RWPE1 (cell line): ENCODE measurements at regions not wholly inside any gene's neighbourhood (a gene's known extent, or its start where the extent isn't known, plus 50 kb on each side); places are given as distances from the start of the nearest gene placed in this dataset.

Experiments used
- CTCF ChIA-PET: fragments of 350-600 bp; sonication (Branson Sonifier 250); formaldehyde crosslinking; extraction: SDS; loops from one replicate; lab custom pipeline; 2021; lab: Yijun Ruan, JAX
- POLR2A ChIA-PET: fragments of 400-600 bp; formaldehyde crosslinking; extraction: SDS; loops from one replicate; lab custom pipeline; 2020; ENCODE audit warnings: antibody characterized with exemption; ENCODE audit not compliant: low non-redundant PET; lab: Yijun Ruan, JAX
- DNase-seq: peaks from one replicate; pipeline ENCODE4 v3.0.0; 2012; ENCODE audit warnings: low spot score
- H3K27ac ChIP-seq: fragments of 450-650 bp; 2 replicates; pipeline ENCODE4 v1.5.1; 2017
- TF ChIP-seq, protein P1 (sequence below): fragments of 450-650 bp; conservative IDR thresholded peaks from 2 replicates; pipeline ENCODE4 v1.5.1; 2017; ENCODE audit warnings: low read depth, mild to moderate bottlenecking

DNA sequence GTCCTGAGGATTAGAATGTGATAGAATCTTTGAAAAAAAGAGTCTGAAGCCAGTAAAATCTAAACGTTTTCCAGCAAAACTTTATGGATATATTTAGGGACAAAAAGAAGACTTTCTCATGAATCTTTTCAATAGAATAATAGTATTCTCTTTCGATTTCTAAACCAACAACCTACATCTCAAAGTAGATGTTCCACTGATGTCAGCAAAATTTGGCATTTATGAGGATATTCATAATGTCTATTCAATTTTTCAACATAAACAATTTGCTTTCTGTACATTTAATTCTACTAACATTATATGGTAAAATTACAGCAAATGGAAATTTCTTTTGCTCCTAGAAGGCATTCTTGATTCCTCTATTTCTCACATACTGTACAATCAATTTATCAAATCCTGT, 886.5 kb downstream of the CENPC start:
- TF ChIP-seq, protein P1, sequence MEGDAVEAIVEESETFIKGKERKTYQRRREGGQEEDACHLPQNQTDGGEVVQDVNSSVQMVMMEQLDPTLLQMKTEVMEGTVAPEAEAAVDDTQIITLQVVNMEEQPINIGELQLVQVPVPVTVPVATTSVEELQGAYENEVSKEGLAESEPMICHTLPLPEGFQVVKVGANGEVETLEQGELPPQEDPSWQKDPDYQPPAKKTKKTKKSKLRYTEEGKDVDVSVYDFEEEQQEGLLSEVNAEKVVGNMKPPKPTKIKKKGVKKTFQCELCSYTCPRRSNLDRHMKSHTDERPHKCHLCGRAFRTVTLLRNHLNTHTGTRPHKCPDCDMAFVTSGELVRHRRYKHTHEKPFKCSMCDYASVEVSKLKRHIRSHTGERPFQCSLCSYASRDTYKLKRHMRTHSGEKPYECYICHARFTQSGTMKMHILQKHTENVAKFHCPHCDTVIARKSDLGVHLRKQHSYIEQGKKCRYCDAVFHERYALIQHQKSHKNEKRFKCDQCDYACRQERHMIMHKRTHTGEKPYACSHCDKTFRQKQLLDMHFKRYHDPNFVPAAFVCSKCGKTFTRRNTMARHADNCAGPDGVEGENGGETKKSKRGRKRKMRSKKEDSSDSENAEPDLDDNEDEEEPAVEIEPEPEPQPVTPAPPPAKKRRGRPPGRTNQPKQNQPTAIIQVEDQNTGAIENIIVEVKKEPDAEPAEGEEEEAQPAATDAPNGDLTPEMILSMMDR: no peak
- H3K27ac ChIP-seq: no peak overlapping the region
- CTCF ChIA-PET: no interaction called here
- DNase-seq: no peak
- POLR2A ChIA-PET: no interaction called here

DNA sequence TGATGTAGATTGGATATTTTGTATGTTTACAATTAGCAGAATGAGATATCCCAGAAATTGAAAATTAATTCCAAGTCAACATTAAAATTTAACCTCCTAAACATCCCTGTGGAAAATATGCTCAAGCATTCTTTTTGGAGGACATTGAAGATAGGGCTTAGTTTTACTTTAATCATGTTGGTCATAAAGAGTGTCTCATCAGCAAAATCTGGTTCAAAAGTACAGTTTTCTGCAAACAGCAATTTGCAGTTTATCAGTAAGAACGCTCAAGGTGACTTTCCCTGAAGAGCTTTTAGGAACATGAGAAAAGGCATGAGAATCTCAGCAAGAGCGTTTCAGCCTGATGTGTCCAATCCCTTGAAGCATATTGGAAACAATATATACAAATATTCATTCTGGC, 889.8 kb downstream of the CENPC start:
- POLR2A ChIA-PET: no interaction called here
- CTCF ChIA-PET: no interaction called here
- TF ChIP-seq, protein P1: no peak
- DNase-seq: no peak
- H3K27ac ChIP-seq: no peak overlapping the region

DNA sequence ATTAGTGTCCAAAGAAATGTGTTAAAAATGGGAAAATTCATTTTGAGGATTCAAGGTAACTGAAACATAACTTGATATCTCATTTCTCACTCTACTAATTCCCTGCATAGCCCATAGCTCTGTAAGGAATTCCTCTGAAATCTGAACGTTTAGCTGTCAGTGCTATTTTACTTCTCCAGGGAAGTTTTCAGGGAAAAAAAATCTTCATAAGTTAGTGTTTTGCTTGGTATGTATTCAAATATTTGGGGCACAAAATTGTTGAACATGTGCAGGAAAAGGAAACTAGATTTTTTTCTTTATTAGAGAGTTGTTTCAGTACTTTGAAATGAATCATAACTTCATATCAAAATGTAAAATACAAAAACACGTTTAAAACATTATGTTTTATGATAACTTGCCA, 891.4 kb downstream of the CENPC start:
- no peak overlapping the region for H3K27ac ChIP-seq
- TF ChIP-seq, protein P1: no peak
- DNase-seq: no peak
- ChIA-PET CTCF (no interaction called here), POLR2A (no interaction called here)

DNA sequence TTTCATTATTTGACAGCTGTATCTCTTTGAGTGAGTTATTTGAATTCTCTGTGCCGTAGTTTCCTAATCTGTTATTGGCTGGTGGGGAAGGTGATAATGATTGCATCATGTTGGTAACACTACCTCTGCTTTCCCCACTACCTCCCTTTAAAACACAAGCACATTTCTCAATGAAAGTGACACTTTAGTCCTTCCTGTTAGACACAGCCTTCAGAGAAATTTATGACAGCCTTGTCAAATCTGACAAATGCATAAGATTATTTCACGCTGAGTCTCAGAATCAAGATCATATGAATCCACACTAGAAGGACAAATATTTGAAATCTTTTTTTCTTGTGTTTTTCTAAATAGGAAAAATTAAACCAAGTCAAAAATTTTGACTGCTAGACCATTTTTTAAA, 896.1 kb downstream of the CENPC start:
- H3K27ac ChIP-seq: no peak overlapping the region
- ChIA-PET POLR2A (no interaction called here), CTCF (no interaction called here)
- TF ChIP-seq, protein P1: no peak
- no peak for DNase-seq

DNA sequence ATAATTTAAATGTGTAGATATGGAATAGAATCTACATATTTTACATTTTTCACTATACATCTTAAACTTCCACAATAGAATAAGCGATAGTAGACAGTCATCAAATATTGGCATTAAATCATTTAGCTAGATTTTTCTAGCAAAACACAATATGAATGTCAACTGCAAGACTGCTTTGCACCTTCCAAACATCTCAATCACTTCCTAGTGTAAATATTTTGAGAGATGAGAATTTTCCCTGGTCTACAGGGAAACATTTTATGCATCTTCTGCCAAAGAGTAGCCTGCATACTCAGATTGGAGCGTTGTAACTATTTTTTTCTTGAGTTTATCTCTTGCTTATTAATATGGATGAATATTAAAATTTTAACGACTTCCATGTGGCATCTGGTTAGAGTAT, 897.4 kb downstream of the CENPC start:
- ChIA-PET POLR2A (no interaction called here), CTCF (interaction anchor here (0.6 kb wide), 1 partner anchor 505 kb away, joined by 3 read pairs; no protein-coding TSS in a partner anchor)
- no peak overlapping the region for H3K27ac ChIP-seq
- no peak for DNase-seq
- TF ChIP-seq, protein P1: no peak

DNA sequence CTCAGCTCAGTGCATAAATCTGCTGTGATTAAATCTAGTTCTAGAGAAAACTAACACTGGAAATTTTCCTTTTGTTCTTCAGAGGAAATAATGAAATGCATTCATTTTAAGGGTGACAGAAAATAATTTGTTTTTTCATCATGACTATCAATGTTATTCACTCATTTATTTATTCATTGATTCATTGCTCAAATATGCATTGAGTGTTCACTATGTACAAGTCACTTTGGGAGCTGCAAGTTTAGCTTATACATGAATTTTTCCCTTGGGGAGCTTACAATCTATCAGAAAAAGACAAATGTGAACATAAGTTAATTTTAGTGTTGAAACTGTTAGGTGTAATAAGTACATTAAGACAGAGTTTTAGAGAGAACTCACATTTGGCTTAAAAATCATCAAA, 897.8 kb downstream of the CENPC start:
- H3K27ac ChIP-seq: no peak overlapping the region
- TF ChIP-seq, protein P1: no peak
- ChIA-PET CTCF (no interaction called here), POLR2A (no interaction called here)
- DNase-seq: no peak
